Astrocyte of the spinal cord (primary cell): ENCODE measurements at regions not wholly inside any gene's neighbourhood (a gene's known extent, or its start where the extent isn't known, plus 50 kb on each side); places are given as distances from the start of the nearest gene placed in this dataset.
"Not testable (repeated sequence)": the region's sequence is repeated elsewhere in the genome, so short reads cannot be mapped to it uniquely, and the experiment has no call there.

ENCODE experiments used
- DNase-seq: peaks from one replicate; pipeline ENCODE4 v3.0.0; 2011; ENCODE audit warnings: low read depth, low spot score
- H3K4me3 ChIP-seq: 2 replicates; pipeline ENCODE4 v1.5.1; 2011; ENCODE audit warnings: low read depth, mild to moderate bottlenecking, low read length, moderate library complexity
- in situ Hi-C: cut with HindIII; loops from 2 replicates; pipeline ENCODE4 v1.10.0; 2017; ENCODE audit warnings: low sequenced_read_pairs
- TF ChIP-seq, protein P1 (sequence below): IDR thresholded peaks from 2 replicates; pipeline ENCODE4 v1.5.1; 2012; ENCODE audit warnings: low read depth, mild to moderate bottlenecking, low read length, inconsistent platforms

DNA sequence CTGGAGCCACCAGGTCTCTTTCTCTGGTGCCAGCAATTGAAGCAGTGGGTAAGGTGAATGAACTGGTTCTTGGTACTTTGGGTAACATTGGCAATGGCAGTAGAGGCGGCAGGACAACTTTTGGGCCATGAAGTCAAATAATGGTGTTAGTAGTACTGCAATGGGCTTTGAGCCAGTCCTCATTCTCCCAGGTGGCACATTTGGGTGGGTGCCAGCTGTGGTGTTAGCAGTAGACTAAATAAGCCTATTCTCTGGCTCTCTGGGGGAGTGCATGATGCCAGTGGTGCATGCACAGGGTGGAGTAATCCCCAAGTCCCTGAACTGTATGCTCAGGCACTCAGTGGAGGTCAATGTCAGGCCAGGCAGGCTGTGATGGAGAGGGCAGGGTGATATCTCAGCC is 120.2 kb upstream of the LRRTM4 start:
- TF ChIP-seq, protein P1, sequence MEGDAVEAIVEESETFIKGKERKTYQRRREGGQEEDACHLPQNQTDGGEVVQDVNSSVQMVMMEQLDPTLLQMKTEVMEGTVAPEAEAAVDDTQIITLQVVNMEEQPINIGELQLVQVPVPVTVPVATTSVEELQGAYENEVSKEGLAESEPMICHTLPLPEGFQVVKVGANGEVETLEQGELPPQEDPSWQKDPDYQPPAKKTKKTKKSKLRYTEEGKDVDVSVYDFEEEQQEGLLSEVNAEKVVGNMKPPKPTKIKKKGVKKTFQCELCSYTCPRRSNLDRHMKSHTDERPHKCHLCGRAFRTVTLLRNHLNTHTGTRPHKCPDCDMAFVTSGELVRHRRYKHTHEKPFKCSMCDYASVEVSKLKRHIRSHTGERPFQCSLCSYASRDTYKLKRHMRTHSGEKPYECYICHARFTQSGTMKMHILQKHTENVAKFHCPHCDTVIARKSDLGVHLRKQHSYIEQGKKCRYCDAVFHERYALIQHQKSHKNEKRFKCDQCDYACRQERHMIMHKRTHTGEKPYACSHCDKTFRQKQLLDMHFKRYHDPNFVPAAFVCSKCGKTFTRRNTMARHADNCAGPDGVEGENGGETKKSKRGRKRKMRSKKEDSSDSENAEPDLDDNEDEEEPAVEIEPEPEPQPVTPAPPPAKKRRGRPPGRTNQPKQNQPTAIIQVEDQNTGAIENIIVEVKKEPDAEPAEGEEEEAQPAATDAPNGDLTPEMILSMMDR, result no peak
- H3K4me3 ChIP-seq, result no peak overlapping the region
- in situ Hi-C loops, result no loop called here
- DNase-seq, result no peak

DNA sequence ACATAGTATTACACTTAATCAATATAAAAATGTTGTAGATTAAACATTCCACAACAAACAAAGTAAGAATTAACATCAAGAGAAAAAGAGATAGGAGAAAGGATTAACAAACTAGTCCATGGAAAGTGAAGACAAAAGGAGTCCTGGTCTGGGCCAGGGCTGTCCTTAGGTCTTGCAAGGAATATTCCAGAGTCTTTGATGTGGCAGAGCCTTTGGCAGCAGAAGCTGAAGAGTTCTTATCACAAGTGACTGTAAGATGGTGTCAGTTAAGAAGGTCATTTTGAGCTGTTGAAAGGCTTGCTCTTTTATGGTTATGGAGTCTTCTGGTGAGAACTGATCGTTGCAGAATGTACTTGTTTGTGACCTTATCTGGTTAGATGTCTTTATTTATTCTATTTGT is 127.7 kb upstream of the LRRTM4 start:
- in situ Hi-C loops, result no loop called here
- H3K4me3 ChIP-seq, result no peak overlapping the region
- TF ChIP-seq, protein P1, result no peak

DNA sequence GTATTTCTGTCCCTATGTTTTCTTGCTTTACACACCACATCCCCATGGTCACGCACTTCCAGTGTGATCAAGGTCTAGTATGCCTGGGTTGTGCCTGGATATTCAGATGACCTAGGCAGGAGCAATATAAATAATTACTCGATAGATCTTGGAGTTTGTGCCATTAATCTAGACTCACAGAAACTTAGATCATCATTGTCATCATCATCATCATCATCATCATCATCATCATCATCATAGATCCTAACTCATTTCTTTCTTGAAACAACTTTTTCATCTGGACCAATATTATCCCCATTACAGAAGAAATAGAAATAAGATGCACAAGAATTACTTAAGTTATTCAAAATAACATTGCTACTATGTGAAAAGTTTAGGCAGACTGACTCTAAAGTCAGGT is 130.3 kb upstream of the LRRTM4 start:
- TF ChIP-seq, protein P1, result no peak
- no peak overlapping the region for H3K4me3 ChIP-seq
- in situ Hi-C loops, result no loop called here

More for the DNA sequence above, 127.7 kb upstream of the LRRTM4 start:
- no peak for DNase-seq

DNA sequence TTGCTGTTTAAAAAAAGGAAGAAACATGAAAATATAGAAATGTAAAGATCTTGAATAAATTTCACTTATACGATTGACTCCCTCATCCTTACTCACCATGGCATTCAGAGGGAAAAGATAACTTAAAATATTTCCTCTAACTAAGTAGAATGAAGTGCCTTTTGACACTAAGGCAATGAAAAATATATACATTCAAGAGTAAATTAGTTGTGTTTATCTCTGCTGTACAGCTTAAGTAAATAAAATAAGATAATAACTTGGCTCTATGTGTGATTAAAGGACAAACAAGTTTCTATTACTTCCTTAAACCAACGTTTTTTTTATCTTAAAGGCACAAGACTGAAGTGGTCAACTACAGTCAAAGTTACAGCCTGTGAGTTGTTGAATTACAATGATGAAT is 142.3 kb upstream of the LRRTM4 start:
- TF ChIP-seq, protein P1, result no peak
- in situ Hi-C loops, result no loop called here

More for the DNA sequence above, 130.3 kb upstream of the LRRTM4 start:
- DNase-seq, result no peak

DNA sequence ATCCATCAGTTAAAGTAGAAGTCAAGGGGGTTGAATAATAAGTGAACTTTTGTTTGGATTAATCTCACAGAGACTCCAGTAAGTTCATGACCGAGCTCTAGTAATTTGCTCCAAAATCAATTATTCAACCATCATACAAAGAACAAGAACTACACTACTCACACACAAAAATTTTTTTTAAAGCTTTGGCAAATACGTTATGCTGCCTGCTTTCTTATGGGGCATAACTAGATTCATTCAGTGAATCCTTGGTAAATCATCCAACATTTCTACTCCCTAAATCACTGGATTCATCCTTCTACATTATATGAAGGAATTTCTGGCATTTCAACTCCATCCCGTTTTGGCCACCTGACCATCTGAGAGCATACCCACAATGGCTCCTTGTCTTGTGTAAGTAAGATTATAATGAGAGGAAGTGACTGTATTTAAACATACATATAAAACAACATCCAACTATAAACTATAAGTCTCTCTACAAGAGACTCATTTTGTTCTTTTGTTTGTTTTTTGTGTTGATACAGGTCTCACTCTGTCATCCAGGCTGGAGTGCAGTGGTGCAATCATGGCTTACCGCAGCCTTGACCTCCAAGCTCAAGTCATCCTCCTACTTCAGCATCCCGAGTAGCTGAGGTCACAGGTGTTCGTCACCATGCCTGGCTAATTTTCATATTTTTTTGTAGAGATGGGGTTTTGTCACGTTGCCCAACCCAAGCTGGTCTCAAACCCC is 144.2 kb upstream of the LRRTM4 start:
- TF ChIP-seq, protein P1, result no peak
- H3K4me3 ChIP-seq, result no peak overlapping the region
- in situ Hi-C loops, result no loop called here
- DNase-seq, result no peak

More for the DNA sequence above, 142.3 kb upstream of the LRRTM4 start:
- no peak for DNase-seq
- H3K4me3 ChIP-seq, result no peak overlapping the region

DNA sequence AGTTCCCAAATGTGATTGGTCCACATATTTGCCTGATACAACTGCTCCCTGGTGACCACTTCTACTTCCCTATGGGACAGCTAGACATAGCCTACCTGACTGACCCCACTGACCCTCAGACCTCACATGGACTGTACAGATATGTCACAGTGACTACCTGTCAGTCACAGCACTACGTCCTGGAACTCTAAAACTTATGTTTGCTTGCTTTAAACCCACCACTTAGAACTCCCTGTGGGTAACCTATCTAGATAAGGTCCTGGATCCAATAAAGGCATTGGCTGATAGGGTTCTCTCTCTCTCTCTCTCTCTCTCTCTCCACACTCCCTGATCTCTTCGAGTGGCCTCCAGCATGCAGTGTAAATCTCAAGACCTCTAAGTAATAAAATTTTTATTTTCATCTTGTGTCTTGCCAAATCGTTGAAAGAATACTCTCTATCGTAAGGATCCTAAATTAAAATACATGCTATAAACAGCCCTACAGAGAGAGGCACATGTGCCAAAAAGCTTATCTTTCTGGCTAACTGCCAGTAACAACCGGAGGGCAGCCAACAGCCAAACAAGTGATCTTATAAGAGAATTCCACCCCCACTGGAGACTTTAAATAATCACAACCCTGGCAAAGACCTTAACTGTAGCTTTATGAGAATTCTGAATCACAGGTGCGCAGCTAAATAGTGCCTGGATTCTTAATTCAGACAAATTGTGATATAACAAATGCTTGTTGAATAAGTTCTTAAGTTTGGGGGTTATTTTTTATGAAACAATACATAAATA is 162.6 kb upstream of the LRRTM4 start:
- H3K4me3 ChIP-seq, in situ Hi-C loops, DNase-seq: not testable (repeated sequence)

DNA sequence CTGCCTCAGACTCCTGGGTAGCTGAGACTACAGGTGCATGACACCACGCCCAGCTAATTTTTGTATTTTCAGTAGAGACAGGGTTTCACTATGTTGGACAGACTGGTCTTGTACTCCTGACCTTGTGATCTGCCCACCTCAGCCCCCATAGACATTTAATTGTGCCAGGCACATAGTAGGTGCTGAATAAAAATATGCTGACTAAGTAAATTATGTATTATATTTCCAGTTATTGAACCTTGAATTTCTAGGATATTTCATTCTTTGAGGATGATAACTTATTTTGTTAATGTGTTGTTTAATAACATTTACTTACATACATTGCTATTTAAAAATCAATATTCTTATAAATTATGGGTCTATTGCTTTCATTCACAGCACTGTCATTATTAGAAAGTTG is 190.4 kb upstream of the LRRTM4 start:
- TF ChIP-seq, protein P1, result no peak
- in situ Hi-C loops, result no loop called here
- H3K4me3 ChIP-seq, result no peak overlapping the region
- no peak for DNase-seq
